ENCODE measurements at regions not wholly inside any gene's neighbourhood (a gene's known extent, or its start where the extent isn't known, plus 50 kb on each side); places are given as distances from the start of the nearest gene placed in this dataset.

DNA sequence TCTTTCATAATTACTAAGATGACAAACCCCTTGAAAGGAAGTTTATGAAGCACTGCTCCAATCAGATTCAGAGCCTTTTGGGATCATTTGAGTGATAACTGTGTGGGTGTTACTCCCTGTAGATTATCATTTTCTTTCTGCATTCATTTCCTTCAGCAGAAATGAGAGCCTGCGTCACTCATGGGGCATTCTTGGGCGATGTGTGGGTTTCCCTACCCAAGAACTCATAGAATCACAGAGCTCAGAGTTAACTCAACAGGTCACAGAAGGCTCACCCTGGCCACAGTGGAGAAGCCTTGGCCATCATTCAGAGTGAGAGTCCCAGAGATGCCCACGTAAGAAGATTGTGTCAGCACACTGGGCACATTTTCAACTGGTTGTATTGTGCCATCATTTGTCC lies 401.9 kb downstream of the TLE4 start:
- DNase-seq (ENCODE audit: low spot score): no peak
- intact Hi-C loops (cut with DNase I): no loop called here

DNA sequence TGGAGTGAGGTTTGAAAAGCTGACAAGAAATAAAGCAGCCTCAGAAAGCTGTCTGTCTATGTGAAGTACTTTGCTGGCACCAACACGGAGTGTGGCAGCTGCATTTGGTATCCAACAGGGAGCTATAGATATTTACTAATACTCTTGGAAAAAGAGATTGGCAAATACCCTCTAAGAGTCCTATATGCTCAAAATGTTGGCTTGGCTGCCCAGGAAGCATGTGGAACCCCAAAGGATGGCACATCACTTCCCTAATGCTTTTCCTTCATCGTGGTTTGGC lies 398.3 kb downstream of the TLE4 start:
- no peak for DNase-seq (ENCODE audit: low spot score)
- intact Hi-C loops (cut with DNase I): no loop called here

DNA sequence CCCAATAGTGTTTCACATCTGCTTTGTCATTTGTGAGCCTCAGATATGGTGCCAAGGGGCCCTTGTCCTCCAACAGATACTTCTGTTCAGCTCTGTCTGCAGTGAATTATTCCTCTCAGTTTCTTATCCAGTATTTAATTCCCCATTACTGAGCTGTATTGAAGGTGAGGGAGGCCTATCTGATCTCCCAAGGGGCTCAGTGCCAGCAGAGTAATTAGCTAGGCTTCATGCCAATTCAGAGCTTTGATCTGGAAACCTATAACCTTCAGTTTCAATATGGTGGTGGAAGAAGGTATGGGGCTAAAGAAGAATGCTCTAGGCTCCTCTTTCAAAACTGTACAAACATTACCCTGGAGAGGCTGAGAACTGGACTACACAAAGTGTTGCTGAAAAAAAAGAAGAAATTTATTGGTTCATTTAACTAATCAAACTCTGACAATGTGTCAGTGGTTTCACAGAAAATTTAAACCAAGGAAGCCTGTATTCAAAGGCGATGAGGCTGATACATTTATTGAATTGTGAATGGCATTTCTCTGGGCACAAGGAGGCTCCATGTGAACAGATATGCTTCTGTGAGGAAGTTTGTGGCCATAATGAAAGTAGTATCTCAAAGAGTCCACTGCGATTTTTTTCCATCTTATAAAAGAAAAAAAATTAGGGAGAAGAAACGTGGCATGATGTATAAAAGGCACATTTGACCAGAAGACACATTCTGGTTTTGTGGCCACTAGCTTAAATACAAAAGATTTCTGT lies 397.8 kb downstream of the TLE4 start:
- no peak for DNase-seq (ENCODE audit: low spot score)
- intact Hi-C loops (cut with DNase I): no loop called here

DNA sequence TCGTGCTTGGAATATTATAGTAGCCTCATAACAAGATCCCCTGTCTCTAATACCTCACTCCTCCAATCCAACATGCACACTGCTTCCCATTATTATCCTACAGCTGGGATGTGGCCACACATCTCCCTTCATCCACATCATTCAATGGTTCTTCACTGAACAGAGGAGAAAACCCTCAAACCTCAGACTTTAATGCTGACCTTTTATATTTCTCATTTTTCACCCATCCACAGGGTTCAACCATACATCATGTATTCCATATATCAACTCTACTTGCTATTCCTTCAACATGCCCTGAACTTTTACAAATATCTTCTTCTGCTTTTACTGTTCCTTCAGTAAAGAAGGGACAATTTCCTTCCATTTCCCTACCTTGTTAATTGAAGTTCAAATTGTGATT lies 396.8 kb downstream of the TLE4 start:
- no peak for DNase-seq (ENCODE audit: low spot score)
- intact Hi-C loops (cut with DNase I): no loop called here

DNA sequence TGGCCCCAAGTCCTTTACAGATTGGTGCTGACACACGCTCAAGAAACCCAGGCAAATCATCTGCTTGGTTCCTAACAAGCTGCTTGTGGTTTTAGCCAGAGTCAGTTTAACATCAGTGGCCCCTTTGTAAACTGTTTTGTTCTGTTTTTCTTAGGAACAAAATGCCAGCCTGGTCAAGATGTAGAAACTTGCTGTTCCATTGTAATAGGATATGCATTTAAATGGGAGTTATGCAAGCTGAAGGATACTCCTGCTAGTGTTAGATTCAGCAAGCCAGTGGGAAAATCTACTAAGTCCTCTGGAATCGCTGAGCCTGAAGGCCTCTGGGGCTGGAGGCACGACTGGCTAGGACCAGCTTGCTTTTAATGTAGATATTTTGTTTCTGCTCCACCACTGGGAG lies 391.1 kb downstream of the TLE4 start:
- intact Hi-C loops (cut with DNase I): no loop called here

DNA sequence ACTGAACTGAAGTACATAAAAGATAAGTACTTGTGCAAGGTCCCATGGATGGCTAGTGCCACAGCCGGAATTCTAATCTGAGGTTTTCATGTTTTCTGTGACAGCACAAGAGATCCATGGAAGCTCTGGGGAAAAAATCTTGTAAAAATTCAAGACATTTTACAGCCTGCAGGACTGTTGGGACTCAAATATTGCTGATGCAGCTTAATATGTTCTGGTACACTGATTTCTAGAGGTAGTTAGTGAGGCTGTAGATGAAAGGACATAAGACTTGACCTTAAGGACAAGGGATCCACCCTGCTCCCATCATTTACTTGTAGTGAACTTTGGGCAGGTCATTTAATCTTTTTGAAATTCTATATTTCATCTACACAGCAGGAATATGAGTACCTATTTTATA lies 390.4 kb downstream of the TLE4 start:
- intact Hi-C loops (cut with DNase I): no loop called here

More for the DNA sequence above, 391.1 kb downstream of the TLE4 start:
- no peak for DNase-seq (ENCODE audit: low spot score)

DNA sequence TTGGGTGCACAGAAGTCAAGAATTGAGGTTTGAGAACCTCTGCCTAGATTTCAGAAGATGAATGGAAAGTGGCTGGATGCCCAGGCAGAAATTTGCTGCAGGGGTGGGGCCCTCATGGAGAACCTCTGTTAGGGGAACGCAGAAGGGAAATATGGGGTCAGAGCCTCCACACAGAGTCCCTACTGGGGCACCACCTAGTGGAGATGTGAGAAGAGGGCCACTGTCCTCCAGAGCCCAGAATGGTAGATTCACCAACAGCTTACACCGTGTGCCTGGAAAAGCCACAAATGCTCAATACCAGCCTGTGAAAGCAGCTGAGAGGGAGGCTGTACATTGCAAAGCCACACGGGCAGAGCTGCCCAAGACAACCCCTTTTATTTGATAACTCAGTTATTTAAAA lies 383.5 kb downstream of the TLE4 start:
- DNase-seq (ENCODE audit: low spot score): no peak
- intact Hi-C loops (cut with DNase I): no loop called here

More for the DNA sequence above, 390.4 kb downstream of the TLE4 start:
- no peak for DNase-seq (ENCODE audit: low spot score)

DNA sequence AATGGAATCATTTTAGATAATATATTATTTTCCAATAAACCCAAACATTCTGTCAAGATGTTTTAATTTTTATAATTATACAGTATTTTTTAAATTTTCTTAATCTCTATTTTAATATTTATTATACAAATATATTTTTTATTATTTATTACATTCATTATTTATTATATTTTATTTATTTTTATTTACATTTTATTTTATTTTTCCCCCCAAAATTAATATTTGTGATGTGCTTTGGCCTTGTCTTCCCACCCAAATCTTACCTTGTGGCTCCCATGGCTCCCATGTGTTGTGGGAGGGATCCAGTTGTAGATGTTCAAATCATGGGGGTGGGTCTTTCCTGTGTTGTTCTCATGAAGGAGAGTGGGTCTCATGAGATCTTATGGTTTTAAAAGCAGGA lies 382.1 kb downstream of the TLE4 start:
- DNase-seq (ENCODE audit: low spot score): no peak
- intact Hi-C loops (cut with DNase I): no loop called here

DNA sequence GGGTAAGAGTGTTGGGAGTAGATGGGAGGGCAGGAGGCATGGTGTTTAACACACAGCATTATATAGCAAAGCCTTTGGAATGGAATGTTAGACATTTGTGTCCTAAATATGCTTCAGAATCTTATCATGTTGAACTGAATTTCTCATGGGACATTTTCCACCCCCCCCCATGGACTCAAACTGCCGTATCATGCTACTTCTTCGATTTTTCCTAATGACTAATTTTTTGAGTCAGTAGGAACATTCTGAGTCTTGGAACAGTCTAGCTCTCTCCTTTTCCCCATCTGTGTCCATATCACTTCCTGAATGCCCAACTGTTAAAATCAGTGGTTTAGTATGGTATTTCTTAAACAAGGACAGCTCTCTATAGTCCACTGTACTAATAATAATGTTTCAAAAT lies 380.6 kb downstream of the TLE4 start:
- intact Hi-C loops (cut with DNase I): no loop called here
- no peak for DNase-seq (ENCODE audit: low spot score)

DNA sequence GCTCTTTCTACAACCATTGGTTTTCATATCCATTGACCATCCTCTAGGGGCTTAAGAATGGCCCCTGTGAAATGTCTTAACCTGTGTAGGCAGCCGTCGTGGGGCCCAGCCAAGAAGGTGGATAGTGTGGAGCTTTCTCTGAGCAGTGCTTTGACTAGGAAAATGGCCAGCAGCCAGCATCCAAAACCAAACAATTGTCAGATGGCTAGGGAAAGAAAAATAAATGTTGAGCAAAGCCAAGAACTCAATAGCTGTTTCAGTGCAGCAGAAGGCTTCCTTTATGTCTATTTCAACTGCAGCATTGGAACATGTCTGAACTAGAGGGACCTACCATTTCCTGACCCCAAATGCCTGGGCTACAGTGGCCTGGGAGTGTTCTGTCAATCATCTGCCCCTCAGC lies 374.9 kb downstream of the TLE4 start:
- no peak for DNase-seq (ENCODE audit: low spot score)
- intact Hi-C loops (cut with DNase I): no loop called here

DNA sequence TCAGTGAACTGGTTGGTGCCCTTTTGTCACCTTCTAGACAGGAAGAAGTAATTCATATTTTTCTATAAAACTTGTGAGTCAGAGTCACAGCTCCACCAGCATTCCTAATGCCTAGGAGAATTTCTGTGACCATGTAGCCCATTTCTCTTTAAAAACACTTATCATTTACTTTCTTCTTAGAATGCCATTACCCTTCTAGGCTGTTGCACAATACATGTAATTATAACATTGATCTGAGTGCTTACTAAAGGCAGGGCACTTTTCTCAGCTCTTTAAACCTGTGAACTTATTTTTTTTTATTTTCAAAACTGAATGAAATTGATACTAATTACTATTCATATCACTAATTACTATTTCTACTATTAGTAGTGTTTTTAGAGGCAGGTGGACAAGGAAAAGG lies 373.7 kb downstream of the TLE4 start:
- intact Hi-C loops (cut with DNase I): no loop called here

DNA sequence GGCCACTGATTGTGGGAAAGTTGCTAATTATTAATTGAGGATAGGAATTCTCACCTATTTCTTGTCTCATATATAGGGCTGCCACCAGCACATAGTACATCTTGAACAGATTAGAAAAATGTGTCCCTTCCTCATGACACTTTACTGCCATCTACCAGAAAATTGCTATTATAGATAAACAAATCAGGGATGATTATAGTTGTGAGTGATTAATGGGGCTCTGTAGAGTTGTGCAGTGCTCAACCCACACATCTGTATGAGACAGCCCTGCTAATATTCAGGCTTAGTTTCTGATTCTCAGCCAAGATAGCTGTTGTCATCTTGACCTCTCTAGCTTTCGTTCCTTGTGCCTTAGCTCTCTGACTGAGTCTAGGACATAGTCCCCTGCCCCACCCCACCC lies 373.3 kb downstream of the TLE4 start:
- DNase-seq (ENCODE audit: low spot score): no peak
- intact Hi-C loops (cut with DNase I): no loop called here

More for the DNA sequence above, 373.7 kb downstream of the TLE4 start:
- no peak for DNase-seq (ENCODE audit: low spot score)

DNA sequence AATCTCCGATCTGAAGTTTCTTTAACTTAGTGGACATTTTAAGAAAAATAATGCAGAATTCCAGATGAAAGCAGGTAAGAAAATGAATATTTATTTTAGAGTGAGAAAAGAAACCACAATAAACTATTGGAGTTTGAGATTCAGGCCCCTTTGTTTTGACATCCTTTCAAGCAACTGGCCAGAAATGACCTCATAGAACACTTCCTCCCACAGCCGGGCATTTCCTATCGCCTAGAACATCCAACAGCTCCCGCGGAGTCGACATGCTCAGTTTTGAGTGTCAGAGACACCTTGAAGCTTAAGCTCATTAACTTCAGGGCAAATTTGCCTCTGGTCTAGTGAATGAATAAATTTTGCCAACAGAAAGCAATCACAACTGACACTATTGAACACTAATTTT lies 369.2 kb downstream of the TLE4 start:
- intact Hi-C loops (cut with DNase I): no loop called here
- no peak for DNase-seq (ENCODE audit: low spot score)

DNA sequence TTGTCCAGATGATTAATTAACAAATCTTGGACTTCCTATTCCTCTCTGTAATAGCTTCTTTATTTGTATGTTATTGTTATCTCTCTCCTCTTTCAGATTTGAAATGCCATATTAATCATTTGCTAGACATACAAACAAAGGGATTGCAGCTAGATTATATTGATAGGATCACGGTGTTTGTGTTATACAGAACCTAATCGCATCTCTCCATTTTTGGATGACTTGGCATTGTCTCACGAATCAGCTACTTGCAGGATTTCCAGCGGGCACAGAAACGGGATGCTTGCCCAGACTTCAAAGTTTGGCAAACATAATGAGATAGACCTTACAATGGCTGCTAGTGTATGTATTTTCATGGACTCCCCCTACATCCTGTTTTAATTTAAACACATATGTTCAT lies 368.1 kb downstream of the TLE4 start:
- intact Hi-C loops (cut with DNase I): no loop called here

DNA sequence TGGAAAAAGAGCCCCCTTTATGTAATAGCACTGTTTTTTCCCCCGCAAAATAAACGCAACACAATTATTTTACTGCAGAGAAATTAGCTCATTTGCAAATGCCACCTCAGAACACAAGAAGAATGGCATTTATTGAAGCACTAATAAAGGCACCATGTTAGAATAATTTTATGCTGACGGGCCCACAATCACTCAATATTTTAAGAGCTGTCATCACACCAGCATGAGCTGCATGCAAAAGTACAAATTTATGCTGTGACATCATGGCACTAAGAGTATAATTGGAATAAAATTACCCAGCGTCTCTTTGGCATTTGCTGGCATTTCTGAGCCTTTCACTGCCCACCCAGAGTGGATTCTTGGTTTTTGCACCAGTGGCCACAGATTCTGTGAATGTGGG lies 364.6 kb downstream of the TLE4 start:
- no peak for DNase-seq (ENCODE audit: low spot score)
- intact Hi-C loops (cut with DNase I): no loop called here

More for the DNA sequence above, 368.1 kb downstream of the TLE4 start:
- DNase-seq (ENCODE audit: low spot score): no peak

DNA sequence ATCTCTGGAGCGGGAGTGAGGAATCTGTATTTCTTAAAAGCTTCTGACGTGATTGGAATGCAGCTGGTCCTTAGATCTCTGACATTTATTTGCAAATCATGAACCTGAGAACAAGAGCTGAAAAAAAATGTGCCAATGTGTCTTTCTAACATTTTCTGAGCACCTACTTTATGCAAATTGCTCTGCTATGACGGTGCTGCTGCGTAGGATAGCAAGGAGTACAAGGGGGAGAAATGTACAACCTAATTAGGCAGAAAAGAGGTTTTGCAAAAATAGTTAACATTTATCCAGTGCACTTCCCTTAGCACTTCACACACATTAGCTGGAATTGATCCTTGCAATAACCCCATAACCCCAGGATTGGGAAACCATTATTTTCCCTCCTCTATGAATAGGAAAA lies 357.5 kb downstream of the TLE4 start:
- no peak for DNase-seq (ENCODE audit: low spot score)

DNA sequence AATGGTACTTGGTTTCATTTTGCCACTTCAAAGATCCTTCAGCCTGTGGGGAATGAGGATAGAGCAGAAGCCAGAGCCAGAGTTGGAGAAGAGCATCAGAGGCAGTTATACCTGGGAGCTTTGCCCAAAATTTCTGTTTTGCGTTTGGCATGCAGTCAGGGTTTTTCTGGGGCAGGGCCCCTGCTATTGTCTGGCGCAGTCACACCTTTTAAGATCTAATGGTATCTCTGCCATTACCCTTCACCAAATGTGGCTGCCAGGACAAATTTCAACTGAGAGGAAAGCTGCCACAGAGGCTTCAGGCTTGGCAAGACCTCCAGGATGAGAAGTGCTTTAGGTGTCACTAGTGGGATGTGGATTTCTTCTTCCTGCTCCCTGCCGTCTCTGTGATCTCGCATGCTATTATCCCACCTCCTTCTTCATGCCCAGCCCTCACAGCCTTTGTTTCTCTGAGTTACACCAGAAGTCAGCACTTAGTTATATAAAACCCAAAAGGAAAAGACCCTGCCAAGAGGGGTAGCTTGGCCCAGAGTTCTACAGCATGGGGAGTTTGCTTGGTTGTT lies 357.0 kb downstream of the TLE4 start:
- no peak for DNase-seq (ENCODE audit: low spot score)
- intact Hi-C loops (cut with DNase I): no loop called here

More for the DNA sequence above, 357.5 kb downstream of the TLE4 start:
- intact Hi-C loops (cut with DNase I): no loop called here

DNA sequence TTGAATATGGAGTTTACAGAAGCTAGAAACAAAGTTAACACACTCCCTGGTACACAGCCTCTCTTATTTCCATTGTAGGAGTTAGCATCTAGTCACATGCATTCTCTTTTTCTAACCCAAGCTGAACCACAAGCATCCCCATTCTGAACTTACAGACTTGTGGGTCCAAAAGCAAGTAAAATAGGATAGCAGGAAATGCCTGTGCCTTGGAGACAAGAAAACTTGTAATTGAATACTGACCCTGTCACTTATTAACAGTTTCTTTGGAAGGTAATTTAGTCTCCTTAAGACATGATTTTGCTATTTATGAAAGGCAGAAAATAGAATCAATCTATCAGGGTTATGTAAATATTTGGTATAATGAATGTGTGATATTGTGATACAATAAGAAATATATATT lies 353.6 kb downstream of the TLE4 start:
- DNase-seq (ENCODE audit: low spot score): no peak
- intact Hi-C loops (cut with DNase I): no loop called here

DNA sequence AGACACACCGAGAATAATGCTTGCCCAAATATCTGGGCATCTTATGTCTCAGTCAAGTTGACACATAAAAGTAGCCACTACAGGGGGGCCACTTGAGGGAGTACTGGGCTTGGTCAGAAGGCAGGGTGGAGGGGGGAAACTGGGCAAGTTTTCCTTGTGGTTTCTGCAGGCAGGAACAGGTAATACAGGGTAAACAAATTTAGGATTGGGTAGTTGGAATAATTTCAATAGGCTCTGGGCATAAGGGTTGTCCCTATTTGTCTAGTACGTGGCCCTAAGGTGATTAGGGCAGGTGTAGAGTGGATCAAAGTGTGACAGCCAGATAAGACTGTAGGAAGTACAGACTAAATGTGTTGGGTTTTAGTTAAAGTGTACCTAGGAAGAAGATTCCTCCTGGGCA lies 353.1 kb downstream of the TLE4 start:
- intact Hi-C loops (cut with DNase I): no loop called here
- no peak for DNase-seq (ENCODE audit: low spot score)

DNA sequence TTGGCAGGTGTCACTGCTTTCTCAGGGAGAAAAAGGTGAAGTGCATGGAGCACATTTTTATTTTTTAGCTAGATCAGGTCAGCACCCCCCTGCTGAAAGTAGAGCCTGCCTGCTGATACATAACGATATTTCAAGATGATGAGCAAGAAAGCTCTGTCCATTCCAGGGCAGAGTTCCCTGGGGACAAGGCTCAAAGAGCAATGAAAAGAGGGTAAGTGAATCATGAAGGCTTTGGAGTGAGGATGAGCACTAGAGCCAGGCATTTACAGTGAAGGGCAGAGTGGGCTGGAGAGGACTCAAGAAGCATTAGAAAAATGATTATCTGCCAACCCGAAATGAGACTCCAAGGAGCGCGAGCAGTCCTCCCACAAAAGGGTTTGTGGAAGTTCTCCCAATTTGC lies 345.7 kb downstream of the TLE4 start:
- DNase-seq (ENCODE audit: low spot score): no peak
- intact Hi-C loops (cut with DNase I): no loop called here

DNA sequence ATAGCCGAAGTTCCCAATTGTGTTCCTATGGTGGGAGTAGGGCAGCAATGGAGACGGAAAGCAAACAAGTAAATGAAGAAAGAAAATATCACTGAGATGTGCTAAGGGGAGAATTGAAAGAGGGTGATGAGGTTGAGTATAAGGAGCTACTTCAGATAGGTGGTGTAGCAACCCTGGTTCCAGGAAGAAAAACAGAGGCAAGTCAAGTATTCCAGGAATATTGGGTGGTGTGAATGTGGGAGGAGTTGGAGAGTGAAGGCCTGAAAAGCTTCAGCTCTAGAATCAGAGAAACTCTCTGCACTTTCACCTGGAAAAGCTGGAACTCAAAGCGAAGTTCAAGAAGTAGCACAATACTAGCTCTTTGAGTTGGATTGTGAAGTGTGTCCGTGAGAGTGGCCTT lies 342.1 kb downstream of the TLE4 start:
- intact Hi-C loops (cut with DNase I): no loop called here
- no peak for DNase-seq (ENCODE audit: low spot score)
